Neuronal stem cell (in vitro differentiated cells): ENCODE measurements at regions not wholly inside any gene's neighbourhood (a gene's known extent, or its start where the extent isn't known, plus 50 kb on each side); places are given as distances from the start of the nearest gene placed in this dataset.

ENCODE experiments used
- DNase-seq: peaks from one replicate; pipeline ENCODE4 v3.0.0-alpha.2; 2013; ENCODE audit warnings: low spot score
- H2AFZ ChIP-seq: one replicate; pipeline ENCODE4 v1.6.1; 2013; ENCODE audit warnings: mild to moderate bottlenecking, low read length, inconsistent platforms
- H2AK5ac ChIP-seq: 2 replicates; pipeline ENCODE4 v1.6.1; 2013; ENCODE audit warnings: low read depth, mild to moderate bottlenecking, inconsistent platforms, low read length, moderate library complexity, mixed read lengths
- H2BK120ac ChIP-seq: 2 replicates; pipeline ENCODE4 v1.6.1; 2013; ENCODE audit warnings: low read depth, mild to moderate bottlenecking, inconsistent platforms, low read length, moderate library complexity, mixed read lengths
- H2BK12ac ChIP-seq: one replicate; pipeline ENCODE4 v1.6.1; 2013; ENCODE audit warnings: low read length, inconsistent platforms
- H2BK15ac ChIP-seq: 2 replicates; pipeline ENCODE4 v1.6.1; 2013; ENCODE audit warnings: mild to moderate bottlenecking, low read length, inconsistent platforms, mixed read lengths
- H2BK5ac ChIP-seq: one replicate; pipeline ENCODE4 v1.6.1; 2013; ENCODE audit warnings: inconsistent platforms, mild to moderate bottlenecking, low read length, moderate library complexity
- H3K14ac ChIP-seq: one replicate; pipeline ENCODE4 v1.6.1; 2013; ENCODE audit warnings: low read length, inconsistent platforms
- H3K18ac ChIP-seq: 2 replicates; pipeline ENCODE4 v1.6.1; 2013; ENCODE audit warnings: low read length, inconsistent platforms
- H3K23ac ChIP-seq: 2 replicates; pipeline ENCODE4 v1.6.1; 2013; ENCODE audit warnings: low read depth, mild to moderate bottlenecking, mixed read lengths, low read length, inconsistent platforms; ENCODE audit not compliant: poor library complexity
- H3K27ac ChIP-seq: replicated peaks from 3 replicates; pipeline ENCODE4 v1.5.1; 2013; ENCODE audit warnings: low read length, inconsistent platforms
- H3K27me3 ChIP-seq, 3 experiments: 2 replicates each; pipeline ENCODE4 v1.6.1; 2013; ENCODE audit warnings: low read length in 3 of 3, mild to moderate bottlenecking in 2 of 3, inconsistent platforms in 1 of 3, low read depth in 1 of 3, mixed read lengths in 1 of 3, moderate library complexity in 1 of 3; ENCODE audit not compliant: control insufficient read depth in 3 of 3, insufficient read depth in 3 of 3
- H3K36me3 ChIP-seq, 2 donors: replicated peaks in 1 of 2; 2 replicates each; pipeline ENCODE4 v1.6.1; 2013; ENCODE audit warnings: low read length in 2 of 2; ENCODE audit not compliant: control insufficient read depth in 2 of 2, insufficient read depth in 2 of 2
- H3K4ac ChIP-seq: 2 replicates; pipeline ENCODE4 v1.6.1; 2013; ENCODE audit warnings: inconsistent platforms, mild to moderate bottlenecking, low read length, moderate library complexity
- H3K4me1 ChIP-seq, 2 donors: 1 replicate in 1 of 2; 2 replicates in 1 of 2; pipeline ENCODE4 v1.6.1; 2013; ENCODE audit warnings: low read length in 2 of 2, low read depth in 1 of 2; ENCODE audit not compliant: control insufficient read depth in 2 of 2, insufficient read depth in 1 of 2
- H3K4me2 ChIP-seq: one replicate; pipeline ENCODE4 v1.6.1; 2013; ENCODE audit warnings: mild to moderate bottlenecking, low read length, inconsistent platforms; ENCODE audit not compliant: insufficient read depth, poor library complexity, severe bottlenecking
- H3K4me3 ChIP-seq, 2 donors: 2 replicates each; pipeline ENCODE4 v1.5.1; 2013; ENCODE audit warnings: low read length in 2 of 2, mild to moderate bottlenecking in 2 of 2, inconsistent platforms in 1 of 2, moderate library complexity in 1 of 2
- H3K79me1 ChIP-seq: one replicate; pipeline ENCODE4 v1.6.1; 2013; ENCODE audit warnings: low read depth, mild to moderate bottlenecking, inconsistent platforms, low read length, moderate library complexity
- H3K9ac ChIP-seq: one replicate; pipeline ENCODE4 v1.6.1; 2013; ENCODE audit warnings: mild to moderate bottlenecking, low read depth, low read length, inconsistent platforms; ENCODE audit not compliant: poor library complexity
- H3K9me3 ChIP-seq, 2 donors: replicated peaks in 1 of 2; 2 replicates each; pipeline versions ENCODE3 to v1.6.1; 2013; ENCODE audit warnings: low read length in 2 of 2, mild to moderate bottlenecking in 2 of 2, inconsistent platforms in 1 of 2, low read depth in 1 of 2, mixed read lengths in 1 of 2, moderate library complexity in 1 of 2; ENCODE audit not compliant: control insufficient read depth in 2 of 2, insufficient read depth in 1 of 2
- H4K8ac ChIP-seq: one replicate; pipeline ENCODE4 v1.6.1; 2013; ENCODE audit warnings: low read depth, mild to moderate bottlenecking, inconsistent platforms, low read length, moderate library complexity
- H4K91ac ChIP-seq: one replicate; pipeline ENCODE4 v1.6.1; 2013; ENCODE audit warnings: low read length, low read depth, mild to moderate bottlenecking, inconsistent platforms; ENCODE audit not compliant: poor library complexity
- WGBS, 2 donors: extraction: QIAGEN DNeasy Blood & Tissue Kit; methylation state at CpG; one replicate each; pipeline ENCODE4 v1.1.7; 2013; ENCODE audit warnings: missing lambda C conversion rate in 2 of 2, mixed read lengths in 1 of 2; ENCODE audit not compliant: insufficient read length in 2 of 2, insufficient replicate concordance in 1 of 2; ENCODE audit errors: extremely low coverage in 2 of 2; 5-methylcytosine and 5-hydroxymethylcytosine counted together

DNA sequence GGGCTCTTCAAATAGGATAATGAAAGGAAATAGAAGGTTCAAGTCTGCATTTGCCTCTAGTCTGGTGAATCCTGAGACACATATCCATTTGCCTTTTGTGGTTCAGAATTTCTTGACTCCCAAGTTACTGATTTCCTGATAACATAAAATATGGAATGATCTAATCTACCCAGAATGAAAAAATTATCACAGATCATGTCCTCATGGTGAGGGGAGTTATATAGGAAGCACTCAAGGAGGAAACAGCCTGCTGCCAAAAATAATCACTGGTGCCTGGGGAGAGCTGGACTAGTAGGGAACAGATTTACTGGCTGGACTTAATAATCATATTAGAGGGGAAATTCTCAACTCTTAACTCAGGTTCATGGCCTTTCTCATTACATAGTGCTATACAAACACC lies 95.5 kb upstream of the STK17B start:
- H3K14ac ChIP-seq: no peak overlapping the region
- H3K4me1 ChIP-seq: no peaks in the 10 kb centered on the region
- H2AK5ac ChIP-seq: no peak overlapping the region
- no peak overlapping the region for H3K18ac ChIP-seq
- H3K27me3 ChIP-seq: peaks cover 0 to 2% (median 0%) of the 10 kb centered on the region in 3 experiments
- DNase-seq: no peak
- H3K4me2 ChIP-seq: no peak overlapping the region
- no peaks in the 10 kb centered on the region for H3K9me3 ChIP-seq
- H2BK15ac ChIP-seq: no peak overlapping the region
- H2BK5ac ChIP-seq: no peak overlapping the region
- H3K79me1 ChIP-seq: no peaks in the 10 kb centered on the region
- H2AFZ ChIP-seq: no peak overlapping the region
- H3K27ac ChIP-seq: no peak overlapping the region
- no peak overlapping the region for H3K4ac ChIP-seq
- H4K8ac ChIP-seq: no peak overlapping the region
- no peak overlapping the region for H3K23ac ChIP-seq
- H2BK12ac ChIP-seq: no peak overlapping the region
- no peak overlapping the region for H3K9ac ChIP-seq
- H4K91ac ChIP-seq: no peak overlapping the region
- no peak overlapping the region for H3K4me3 ChIP-seq
- H3K36me3 ChIP-seq: no peaks in the 10 kb centered on the region
- no peak overlapping the region for H2BK120ac ChIP-seq

DNA sequence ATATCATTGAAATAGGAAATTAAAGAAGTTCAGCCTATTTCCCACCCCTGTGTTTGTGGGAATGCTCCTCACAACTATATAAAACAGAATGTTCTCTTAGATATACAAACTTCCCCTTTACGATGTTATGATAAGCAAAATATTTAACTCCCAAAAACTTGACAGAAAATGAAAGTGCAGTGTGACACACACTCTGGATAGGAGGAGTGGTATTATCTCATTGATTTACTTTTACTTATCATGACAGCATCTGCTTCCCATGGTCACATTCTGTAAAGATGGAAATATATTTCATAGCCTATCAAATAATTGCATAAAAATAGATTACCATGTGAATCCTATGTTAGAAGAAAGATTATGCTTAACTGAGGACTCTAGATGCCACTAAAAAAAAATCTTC lies 96.6 kb upstream of the STK17B start:
- Histone ChIP-seq H2AFZ (no peak overlapping the region), H2BK5ac (no peak overlapping the region), H3K23ac (no peak overlapping the region), H3K27me3 (peaks cover 0 to 2% (median 0%) of the 10 kb centered on the region in 3 experiments), H3K9ac (no peak overlapping the region), H4K91ac (no peak overlapping the region), H3K4ac (no peak overlapping the region), H2BK120ac (no peak overlapping the region), H2AK5ac (no peak overlapping the region), H3K18ac (no peak overlapping the region), H3K4me2 (no peak overlapping the region), H3K4me3 (no peak overlapping the region), H3K4me1 (no peaks in the 10 kb centered on the region), H2BK15ac (no peak overlapping the region), H3K27ac (no peak overlapping the region), H3K9me3 (no peaks in the 10 kb centered on the region), H4K8ac (no peak overlapping the region), H2BK12ac (no peak overlapping the region), H3K79me1 (no peaks in the 10 kb centered on the region), H3K36me3 (no peaks in the 10 kb centered on the region), H3K14ac (no peak overlapping the region)
- WGBS, 2 donors: no CpG with 5 or more reads among the region's 1 CpG
- no peak for DNase-seq

DNA sequence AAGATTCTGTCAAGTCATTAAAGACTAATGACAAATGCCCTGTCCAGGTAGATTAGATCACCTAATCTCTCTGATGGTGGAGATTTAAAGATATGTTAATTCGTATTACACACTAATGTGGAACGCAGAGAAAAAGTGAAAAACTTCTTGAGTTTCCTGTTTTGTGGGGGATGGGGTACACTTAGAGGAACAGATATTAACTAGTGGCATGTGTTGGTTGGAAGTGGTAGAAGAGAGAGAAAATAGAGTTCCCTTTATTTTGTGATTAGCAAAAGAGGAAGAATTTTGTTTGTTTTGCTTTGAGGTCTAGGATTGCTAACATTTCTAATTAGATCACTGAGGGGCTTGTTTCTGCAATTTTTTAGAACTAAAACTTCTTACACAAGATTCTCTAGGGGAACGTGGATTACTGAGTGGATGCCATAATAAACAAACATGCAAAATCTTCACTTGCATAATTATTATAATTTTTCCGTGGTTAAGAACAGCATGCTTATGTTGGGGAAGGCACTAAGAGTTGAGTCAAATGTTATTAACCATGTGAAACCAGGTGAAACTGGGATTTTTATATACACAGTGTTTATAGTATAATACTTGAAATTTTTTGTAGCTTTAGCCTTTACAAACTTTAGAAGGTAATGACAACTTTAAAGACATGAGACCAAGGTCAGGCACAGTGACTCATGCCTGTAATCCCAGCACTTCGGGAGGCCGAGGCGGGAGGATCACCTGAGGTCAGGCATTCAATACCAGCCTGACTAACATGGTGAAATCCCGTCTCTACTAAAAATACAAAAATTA lies 97.4 kb upstream of the STK17B start:
- Histone ChIP-seq H3K27ac (no peak overlapping the region), H3K4me1 (no peaks in the 10 kb centered on the region), H3K9ac (no peak overlapping the region), H3K27me3 (peaks cover 0 to 2% (median 0%) of the 10 kb centered on the region in 3 experiments), H3K18ac (no peak overlapping the region), H3K36me3 (no peaks in the 10 kb centered on the region), H3K4me3 (no peak overlapping the region), H2BK5ac (no peak overlapping the region), H4K91ac (no peak overlapping the region), H2BK120ac (no peak overlapping the region), H3K9me3 (no peaks in the 10 kb centered on the region), H3K14ac (no peak overlapping the region), H3K23ac (no peak overlapping the region), H3K79me1 (no peaks in the 10 kb centered on the region), H4K8ac (no peak overlapping the region), H2AK5ac (no peak overlapping the region), H3K4ac (no peak overlapping the region), H3K4me2 (no peak overlapping the region), H2BK12ac (no peak overlapping the region), H2BK15ac (no peak overlapping the region), H2AFZ (no peak overlapping the region)
- DNase-seq: no peak
- no CpG with 5 or more reads among the region's 8 CpGs for WGBS, 2 donors

DNA sequence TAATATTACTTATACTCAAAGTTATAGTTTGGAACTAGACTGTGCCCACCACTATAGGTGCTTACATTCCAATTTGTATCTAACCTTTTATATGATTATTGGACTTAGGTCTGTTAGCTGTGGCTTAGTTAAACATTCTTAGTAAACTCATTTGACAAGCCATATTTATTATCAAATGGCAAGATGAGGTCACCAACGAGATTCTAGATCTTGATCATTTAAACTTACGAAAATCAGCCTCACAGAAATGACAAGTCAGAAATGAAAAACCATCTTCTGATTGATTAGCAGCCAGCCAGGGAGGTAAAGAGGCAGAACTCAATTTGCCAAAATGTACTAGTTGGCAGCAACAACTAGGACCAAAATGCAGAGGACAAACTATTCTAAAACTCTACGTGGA lies 100.4 kb upstream of the STK17B start:
- no peak overlapping the region for H2BK12ac ChIP-seq

More for the DNA sequence above, 100.4 kb upstream of the STK17B start:
- Histone ChIP-seq H3K4ac (no peak overlapping the region), H2AK5ac (no peak overlapping the region), H3K9me3 (no peaks in the 10 kb centered on the region), H3K4me3 (no peak overlapping the region), H3K14ac (no peak overlapping the region), H3K27me3 (no peaks in the 10 kb centered on the region), H2BK5ac (no peak overlapping the region), H3K79me1 (no peaks in the 10 kb centered on the region), H3K4me1 (peaks cover 0 to 2% of the 10 kb centered on the region in 2 donors), H3K36me3 (no peaks in the 10 kb centered on the region), H3K23ac (no peak overlapping the region), H4K8ac (no peak overlapping the region), H3K18ac (no peak overlapping the region), H2AFZ (no peak overlapping the region), H4K91ac (no peak overlapping the region), H3K27ac (no peak overlapping the region), H2BK120ac (no peak overlapping the region), H2BK15ac (no peak overlapping the region), H3K4me2 (no peak overlapping the region), H3K9ac (no peak overlapping the region)
- DNase-seq: no peak
- WGBS, 2 donors: no CpG with 5 or more reads among the region's 3 CpGs
